ENCODE measurements at regions not wholly inside any gene's neighbourhood (a gene's known extent, or its start where the extent isn't known, plus 50 kb on each side); places are given as distances from the start of the nearest gene placed in this dataset.

DNA sequence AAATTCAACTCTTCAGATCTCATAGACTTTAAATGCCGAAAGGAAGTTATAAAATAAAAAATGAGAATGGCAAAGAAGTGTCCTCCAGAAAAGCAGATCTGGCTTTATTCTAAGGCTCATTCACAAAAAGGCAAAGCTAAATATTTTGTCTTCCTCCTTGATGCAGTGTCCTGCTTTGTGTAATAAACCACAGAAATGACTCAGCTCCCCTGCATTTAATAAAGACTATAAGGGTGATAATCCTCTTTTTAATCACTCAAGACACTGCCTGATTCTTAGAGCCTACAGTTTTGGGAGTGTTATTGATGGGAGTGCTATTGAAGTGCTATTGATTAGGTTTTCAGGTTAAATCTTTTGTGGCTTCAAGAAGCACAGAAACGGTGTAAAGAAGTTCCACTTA lies 482.0 kb downstream of the PCDH20 start:
- no peaks in the 10 kb centered on the region for H3K27me3 Mint-ChIP-seq (ENCODE audit: low read depth in 2 of 2)
- Histone ChIP-seq H3K27ac (ENCODE audit: low read length) (no peak overlapping the region), H3K4me3 (ENCODE audit: low read length) (no peak overlapping the region), H3K27me3 (ENCODE audit: control insufficient read depth, insufficient read depth, low read length) (no peaks in the 10 kb centered on the region), H3K4me1 (ENCODE audit: control insufficient read depth, insufficient read depth, low read length) (no peaks in the 10 kb centered on the region), H3K9me3 (ENCODE audit: control insufficient read depth, insufficient read depth, low read length) (no peaks in the 10 kb centered on the region), H3K36me3 (ENCODE audit: control insufficient read depth, insufficient read depth, low read length) (no peaks in the 10 kb centered on the region)
- H3K4me1 Mint-ChIP-seq, result no peaks in the 10 kb centered on the region
- TF ChIP-seq, protein P1, sequence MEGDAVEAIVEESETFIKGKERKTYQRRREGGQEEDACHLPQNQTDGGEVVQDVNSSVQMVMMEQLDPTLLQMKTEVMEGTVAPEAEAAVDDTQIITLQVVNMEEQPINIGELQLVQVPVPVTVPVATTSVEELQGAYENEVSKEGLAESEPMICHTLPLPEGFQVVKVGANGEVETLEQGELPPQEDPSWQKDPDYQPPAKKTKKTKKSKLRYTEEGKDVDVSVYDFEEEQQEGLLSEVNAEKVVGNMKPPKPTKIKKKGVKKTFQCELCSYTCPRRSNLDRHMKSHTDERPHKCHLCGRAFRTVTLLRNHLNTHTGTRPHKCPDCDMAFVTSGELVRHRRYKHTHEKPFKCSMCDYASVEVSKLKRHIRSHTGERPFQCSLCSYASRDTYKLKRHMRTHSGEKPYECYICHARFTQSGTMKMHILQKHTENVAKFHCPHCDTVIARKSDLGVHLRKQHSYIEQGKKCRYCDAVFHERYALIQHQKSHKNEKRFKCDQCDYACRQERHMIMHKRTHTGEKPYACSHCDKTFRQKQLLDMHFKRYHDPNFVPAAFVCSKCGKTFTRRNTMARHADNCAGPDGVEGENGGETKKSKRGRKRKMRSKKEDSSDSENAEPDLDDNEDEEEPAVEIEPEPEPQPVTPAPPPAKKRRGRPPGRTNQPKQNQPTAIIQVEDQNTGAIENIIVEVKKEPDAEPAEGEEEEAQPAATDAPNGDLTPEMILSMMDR (IDR thresholded peaks at IDR 0.05), result no peak
- intact Hi-C loops (cut with micrococcal nuclease), result no loop called here
- WGBS (ENCODE audit: insufficient coverage), result 61% methylated on average over 2 of the region's 2 CpGs
- no peak for DNase-seq
- no peak for ATAC-seq
- H3K9me3 Mint-ChIP-seq, result peaks cover 3 to 5% of the 10 kb centered on the region in 2 donors
- H3K4me3 Mint-ChIP-seq, result no peak overlapping the region
- H3K27ac Mint-ChIP-seq, result no peak overlapping the region
- no peaks in the 10 kb centered on the region for H3K36me3 Mint-ChIP-seq

DNA sequence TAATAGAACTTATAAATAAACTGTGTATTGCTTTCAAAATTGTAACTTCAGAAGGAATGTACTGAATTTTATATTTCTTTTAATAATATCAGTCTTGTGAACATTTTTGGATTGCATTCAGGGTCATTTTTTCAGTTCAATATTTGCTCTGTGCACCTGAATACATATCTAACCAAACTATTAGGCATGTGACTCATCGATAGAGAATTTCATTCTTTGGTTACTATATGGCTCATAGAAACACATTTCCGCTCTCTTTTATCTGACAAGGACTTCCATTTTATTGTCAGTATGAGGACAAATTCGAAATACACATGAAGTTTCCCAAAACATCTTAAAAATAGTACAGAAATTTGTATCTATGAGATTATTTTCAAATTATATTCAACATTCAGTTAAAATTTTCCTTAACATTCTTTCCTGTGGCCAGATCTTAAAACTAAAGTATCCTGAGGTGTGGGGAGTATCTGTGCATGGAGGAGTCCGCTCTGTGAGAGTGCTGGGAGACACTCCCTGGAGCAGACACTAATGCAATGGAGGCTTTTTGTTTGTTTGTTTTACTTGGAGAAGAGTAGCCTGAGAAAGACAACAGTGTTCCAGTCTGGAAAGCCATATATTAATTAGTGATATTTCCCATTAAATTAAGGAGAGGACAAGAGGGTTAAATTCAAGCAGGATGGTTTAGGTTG lies 483.6 kb downstream of the PCDH20 start:
- no peaks in the 10 kb centered on the region for H3K9me3 ChIP-seq (ENCODE audit: control insufficient read depth, insufficient read depth, low read length)
- Mint-ChIP-seq H3K27ac (no peak overlapping the region), H3K4me3 (no peak overlapping the region), H3K27me3 (ENCODE audit: low read depth in 2 of 2) (no peaks in the 10 kb centered on the region), H3K9me3 (peaks cover 3 to 5% of the 10 kb centered on the region in 2 donors), H3K4me1 (no peaks in the 10 kb centered on the region), H3K36me3 (no peaks in the 10 kb centered on the region)
- no peaks in the 10 kb centered on the region for H3K4me1 ChIP-seq (ENCODE audit: control insufficient read depth, insufficient read depth, low read length)
- H3K36me3 ChIP-seq (ENCODE audit: control insufficient read depth, insufficient read depth, low read length), result no peaks in the 10 kb centered on the region
- TF ChIP-seq, protein P1 (IDR thresholded peaks at IDR 0.05), result no peak
- intact Hi-C loops (cut with micrococcal nuclease), result no loop called here
- DNase-seq, result no peak
- 77% methylated on average over 3 of the region's 4 CpGs for WGBS (ENCODE audit: insufficient coverage)
- H3K27ac ChIP-seq (ENCODE audit: low read length), result no peak overlapping the region
- no peak overlapping the region for H3K4me3 ChIP-seq (ENCODE audit: low read length)
- H3K27me3 ChIP-seq (ENCODE audit: control insufficient read depth, insufficient read depth, low read length), result no peaks in the 10 kb centered on the region
- no peak for ATAC-seq

GRCh38 chr13:60925686-60926085 lies 490.0 kb downstream of the PCDH20 start:
- no peaks in the 10 kb centered on the region for H3K27me3 ChIP-seq (ENCODE audit: control insufficient read depth, insufficient read depth, low read length)
- Mint-ChIP-seq H3K4me3 (no peak overlapping the region), H3K4me1 (no peaks in the 10 kb centered on the region), H3K27ac (no peak overlapping the region), H3K27me3 (ENCODE audit: low read depth in 2 of 2) (no peaks in the 10 kb centered on the region), H3K9me3 (peaks cover 4 to 8% of the 10 kb centered on the region in 2 donors), H3K36me3 (no peaks in the 10 kb centered on the region)
- H3K9me3 ChIP-seq (ENCODE audit: control insufficient read depth, insufficient read depth, low read length), result no peaks in the 10 kb centered on the region
- H3K36me3 ChIP-seq (ENCODE audit: control insufficient read depth, insufficient read depth, low read length), result no peaks in the 10 kb centered on the region
- no peak overlapping the region for H3K4me3 ChIP-seq (ENCODE audit: low read length)
- DNase-seq (no peak), ATAC-seq (no peak)
- intact Hi-C loops (cut with micrococcal nuclease), result no loop called here
- TF ChIP-seq, protein P1 (IDR thresholded peaks at IDR 0.05), result no peak
- 82% methylated on average over 2 of the region's 3 CpGs for WGBS (ENCODE audit: insufficient coverage)
- H3K27ac ChIP-seq (ENCODE audit: low read length), result no peak overlapping the region
- H3K4me1 ChIP-seq (ENCODE audit: control insufficient read depth, insufficient read depth, low read length), result no peaks in the 10 kb centered on the region

- TF ChIP-seq, protein P1 (IDR thresholded peaks at IDR 0.05), result no peak
- no peaks in the 10 kb centered on the region for H3K4me1 Mint-ChIP-seq
- no peak overlapping the region for H3K4me3 ChIP-seq (ENCODE audit: low read length)
- peaks cover 4 to 8% of the 10 kb centered on the region in 2 donors for H3K9me3 Mint-ChIP-seq
- DNase-seq (no peak), ATAC-seq (no peak)
- peaks cover under 1% of the 10 kb centered on the region for H3K9me3 ChIP-seq (ENCODE audit: control insufficient read depth, insufficient read depth, low read length)
- no peak overlapping the region for H3K27ac ChIP-seq (ENCODE audit: low read length)
- H3K4me1 ChIP-seq (ENCODE audit: control insufficient read depth, insufficient read depth, low read length), result no peaks in the 10 kb centered on the region
- no CpG with 5 or more reads among the region's 2 CpGs for WGBS (ENCODE audit: insufficient coverage)
- no peak overlapping the region for H3K27ac Mint-ChIP-seq
- H3K4me3 Mint-ChIP-seq, result no peak overlapping the region
- no peaks in the 10 kb centered on the region for H3K27me3 ChIP-seq (ENCODE audit: control insufficient read depth, insufficient read depth, low read length)
- intact Hi-C loops (cut with micrococcal nuclease), result no loop called here
- no peaks in the 10 kb centered on the region for H3K36me3 Mint-ChIP-seq
- no peaks in the 10 kb centered on the region for H3K27me3 Mint-ChIP-seq (ENCODE audit: low read depth in 2 of 2)
- no peaks in the 10 kb centered on the region for H3K36me3 ChIP-seq (ENCODE audit: control insufficient read depth, insufficient read depth, low read length)
Measured at GRCh38 chr13:60924856-60925255, 490.8 kb downstream of the PCDH20 start.

Measured in natural killer cell (primary cell).